ENCODE measurements at regions not wholly inside any gene's neighbourhood (a gene's known extent, or its start where the extent isn't known, plus 50 kb on each side); places are given as distances from the start of the nearest gene placed in this dataset.

DNA sequence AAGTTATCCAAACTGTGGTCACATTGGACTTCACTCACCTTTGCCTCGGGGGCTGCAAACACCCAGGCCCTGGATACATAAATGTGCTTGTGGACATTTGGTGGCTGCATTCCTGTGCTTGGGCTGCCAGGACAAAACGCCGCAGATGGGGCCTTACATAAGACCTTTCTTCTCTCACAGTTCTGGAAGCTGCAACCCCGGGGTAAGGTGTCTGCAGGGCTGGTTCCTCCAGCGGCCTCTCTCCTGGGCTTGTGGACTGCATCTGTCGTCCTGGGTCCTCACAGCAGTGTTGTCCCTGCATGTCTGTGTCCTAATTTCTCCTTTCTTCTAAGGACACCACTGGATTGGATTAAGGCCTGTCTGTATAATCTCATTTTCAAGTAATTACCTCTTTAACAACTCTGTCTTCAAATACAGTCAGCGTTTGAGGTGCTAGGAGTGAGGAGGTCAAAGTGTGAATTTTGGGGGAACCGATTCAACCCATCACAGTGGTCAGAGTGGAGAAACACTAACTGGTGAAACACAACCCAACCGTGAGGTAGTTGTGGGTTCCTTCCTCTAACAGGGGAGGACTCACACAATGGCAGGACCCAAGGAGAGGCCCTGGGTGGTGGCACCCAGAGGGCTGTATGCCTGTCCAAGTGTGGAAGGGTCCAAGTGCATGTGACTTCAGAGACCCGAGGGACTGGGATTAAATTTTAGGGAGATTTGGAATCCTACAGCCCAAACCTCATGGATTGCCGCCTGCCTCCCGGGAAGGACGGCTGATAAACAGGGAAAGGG lies 415.6 kb downstream of the IRX2 start:
- TF ChIP-seq, protein P1, sequence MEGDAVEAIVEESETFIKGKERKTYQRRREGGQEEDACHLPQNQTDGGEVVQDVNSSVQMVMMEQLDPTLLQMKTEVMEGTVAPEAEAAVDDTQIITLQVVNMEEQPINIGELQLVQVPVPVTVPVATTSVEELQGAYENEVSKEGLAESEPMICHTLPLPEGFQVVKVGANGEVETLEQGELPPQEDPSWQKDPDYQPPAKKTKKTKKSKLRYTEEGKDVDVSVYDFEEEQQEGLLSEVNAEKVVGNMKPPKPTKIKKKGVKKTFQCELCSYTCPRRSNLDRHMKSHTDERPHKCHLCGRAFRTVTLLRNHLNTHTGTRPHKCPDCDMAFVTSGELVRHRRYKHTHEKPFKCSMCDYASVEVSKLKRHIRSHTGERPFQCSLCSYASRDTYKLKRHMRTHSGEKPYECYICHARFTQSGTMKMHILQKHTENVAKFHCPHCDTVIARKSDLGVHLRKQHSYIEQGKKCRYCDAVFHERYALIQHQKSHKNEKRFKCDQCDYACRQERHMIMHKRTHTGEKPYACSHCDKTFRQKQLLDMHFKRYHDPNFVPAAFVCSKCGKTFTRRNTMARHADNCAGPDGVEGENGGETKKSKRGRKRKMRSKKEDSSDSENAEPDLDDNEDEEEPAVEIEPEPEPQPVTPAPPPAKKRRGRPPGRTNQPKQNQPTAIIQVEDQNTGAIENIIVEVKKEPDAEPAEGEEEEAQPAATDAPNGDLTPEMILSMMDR (IDR thresholded peaks at IDR 0.05 in 4 of 5, conservative IDR thresholded peaks at IDR 0.05 in 1 of 5): no peak
- TF ChIP-seq POLR2A (IDR thresholded peaks at IDR 0.05): no peak
